ENCODE measurements at regions not wholly inside any gene's neighbourhood (a gene's known extent, or its start where the extent isn't known, plus 50 kb on each side); places are given as distances from the start of the nearest gene placed in this dataset.

- H3K27ac Mint-ChIP-seq (ENCODE audit: low read depth): no peak overlapping the region
- no peak overlapping the region for H3K4me3 Mint-ChIP-seq
- DNase-seq (ENCODE audit: low spot score in 2 of 2) (no peak), ATAC-seq (replicated peaks; ENCODE audit: extremely low read depth, poor library complexity, severe bottlenecking) (no peak)
- H3K9me3 Mint-ChIP-seq: no peaks in the 10 kb centered on the region
- H3K4me1 Mint-ChIP-seq: no peaks in the 10 kb centered on the region
- no peaks in the 10 kb centered on the region for H3K36me3 Mint-ChIP-seq (ENCODE audit: insufficient read depth)
- H3K27me3 Mint-ChIP-seq: peaks cover 57% of the 10 kb centered on the region
Observed at GRCh38 chr11:33569333-33569732, 131.3 kb downstream of the C11orf91 start.

- no peak for DNase-seq (ENCODE audit: low spot score in 2 of 2)
- Mint-ChIP-seq H3K9me3 (no peaks in the 10 kb centered on the region), H3K4me1 (no peaks in the 10 kb centered on the region), H3K4me3 (no peak overlapping the region), H3K27ac (ENCODE audit: low read depth) (no peak overlapping the region), H3K36me3 (ENCODE audit: insufficient read depth) (no peaks in the 10 kb centered on the region), H3K27me3 (peaks cover 57% of the 10 kb centered on the region)
- no peak for ATAC-seq (replicated peaks; ENCODE audit: extremely low read depth, poor library complexity, severe bottlenecking)
Observed at GRCh38 chr11:33567004-33567403, 133.6 kb downstream of the C11orf91 start.

GRCh38 chr11:33564856-33565453 is 135.7 kb downstream of the C11orf91 start:
- Mint-ChIP-seq H3K36me3 (ENCODE audit: insufficient read depth) (no peaks in the 10 kb centered on the region), H3K4me3 (no peak overlapping the region), H3K4me1 (no peaks in the 10 kb centered on the region), H3K9me3 (no peaks in the 10 kb centered on the region), H3K27ac (ENCODE audit: low read depth) (no peak overlapping the region), H3K27me3 (peaks cover 39% of the 10 kb centered on the region)
- ATAC-seq (replicated peaks; ENCODE audit: extremely low read depth, poor library complexity, severe bottlenecking) (no peak), DNase-seq (ENCODE audit: low spot score in 2 of 2) (no peak)

GRCh38 chr11:33560729-33561128 is 139.9 kb downstream of the C11orf91 start:
- H3K4me3 Mint-ChIP-seq: no peak overlapping the region
- H3K27ac Mint-ChIP-seq (ENCODE audit: low read depth): no peak overlapping the region
- H3K4me1 Mint-ChIP-seq: no peaks in the 10 kb centered on the region
- no peak for ATAC-seq (replicated peaks; ENCODE audit: extremely low read depth, poor library complexity, severe bottlenecking)
- peaks cover 23% of the 10 kb centered on the region for H3K27me3 Mint-ChIP-seq
- no peaks in the 10 kb centered on the region for H3K9me3 Mint-ChIP-seq
- no peaks in the 10 kb centered on the region for H3K36me3 Mint-ChIP-seq (ENCODE audit: insufficient read depth)
- DNase-seq (ENCODE audit: low spot score in 2 of 2): no peak

- Mint-ChIP-seq H3K4me3 (no peak overlapping the region), H3K9me3 (no peaks in the 10 kb centered on the region), H3K27me3 (peaks cover 34% of the 10 kb centered on the region), H3K36me3 (ENCODE audit: insufficient read depth) (no peaks in the 10 kb centered on the region), H3K27ac (ENCODE audit: low read depth) (no peak overlapping the region), H3K4me1 (no peaks in the 10 kb centered on the region)
- DNase-seq (ENCODE audit: low spot score in 2 of 2) (no peak), ATAC-seq (replicated peaks; ENCODE audit: extremely low read depth, poor library complexity, severe bottlenecking) (no peak)
Observed at GRCh38 chr11:33559567-33559966, 141.1 kb downstream of the C11orf91 start.

GRCh38 chr11:33558097-33558496 is 142.5 kb downstream of the C11orf91 start:
- no peaks in the 10 kb centered on the region for H3K36me3 Mint-ChIP-seq (ENCODE audit: insufficient read depth)
- H3K9me3 Mint-ChIP-seq: no peaks in the 10 kb centered on the region
- peaks cover 34% of the 10 kb centered on the region for H3K27me3 Mint-ChIP-seq
- H3K27ac Mint-ChIP-seq (ENCODE audit: low read depth): no peak overlapping the region
- DNase-seq (ENCODE audit: low spot score in 2 of 2) (no peak), ATAC-seq (replicated peaks; ENCODE audit: extremely low read depth, poor library complexity, severe bottlenecking) (no peak)
- no peak overlapping the region for H3K4me3 Mint-ChIP-seq
- no peaks in the 10 kb centered on the region for H3K4me1 Mint-ChIP-seq

- ATAC-seq (replicated peaks; ENCODE audit: extremely low read depth, poor library complexity, severe bottlenecking) (no peak), DNase-seq (ENCODE audit: low spot score in 2 of 2) (no peak)
- H3K9me3 Mint-ChIP-seq: no peaks in the 10 kb centered on the region
- H3K27ac Mint-ChIP-seq (ENCODE audit: low read depth): no peak overlapping the region
- peaks cover 34% of the 10 kb centered on the region for H3K27me3 Mint-ChIP-seq
- H3K36me3 Mint-ChIP-seq (ENCODE audit: insufficient read depth): no peaks in the 10 kb centered on the region
- no peaks in the 10 kb centered on the region for H3K4me1 Mint-ChIP-seq
- H3K4me3 Mint-ChIP-seq: no peak overlapping the region
Observed at GRCh38 chr11:33557201-33557600, 143.4 kb downstream of the C11orf91 start.

GRCh38 chr11:33554219-33554618 is 146.4 kb downstream of the C11orf91 start:
- Mint-ChIP-seq H3K4me3 (no peak overlapping the region), H3K27me3 (peaks cover 33% of the 10 kb centered on the region), H3K4me1 (no peaks in the 10 kb centered on the region), H3K27ac (ENCODE audit: low read depth) (no peak overlapping the region), H3K36me3 (ENCODE audit: insufficient read depth) (no peaks in the 10 kb centered on the region), H3K9me3 (no peaks in the 10 kb centered on the region)
- DNase-seq (ENCODE audit: low spot score in 2 of 2) (no peak), ATAC-seq (replicated peaks; ENCODE audit: extremely low read depth, poor library complexity, severe bottlenecking) (no peak)

- DNase-seq (ENCODE audit: low spot score in 2 of 2) (no peak), ATAC-seq (replicated peaks; ENCODE audit: extremely low read depth, poor library complexity, severe bottlenecking) (no peak)
- Mint-ChIP-seq H3K36me3 (ENCODE audit: insufficient read depth) (no peaks in the 10 kb centered on the region), H3K4me3 (no peak overlapping the region), H3K27me3 (peaks cover 34% of the 10 kb centered on the region), H3K9me3 (no peaks in the 10 kb centered on the region), H3K4me1 (no peaks in the 10 kb centered on the region), H3K27ac (ENCODE audit: low read depth) (no peak overlapping the region)
Observed at GRCh38 chr11:33553486-33553885, 147.1 kb downstream of the C11orf91 start.

- Mint-ChIP-seq H3K4me3 (no peak overlapping the region), H3K4me1 (no peaks in the 10 kb centered on the region), H3K9me3 (no peaks in the 10 kb centered on the region), H3K27me3 (peaks cover 34% of the 10 kb centered on the region), H3K27ac (ENCODE audit: low read depth) (no peak overlapping the region), H3K36me3 (ENCODE audit: insufficient read depth) (no peaks in the 10 kb centered on the region)
- no peak for ATAC-seq (replicated peaks; ENCODE audit: extremely low read depth, poor library complexity, severe bottlenecking)
- no peak for DNase-seq (ENCODE audit: low spot score in 2 of 2)
Observed at GRCh38 chr11:33552756-33553155, 147.9 kb downstream of the C11orf91 start.

- peaks cover 36% of the 10 kb centered on the region for H3K27me3 Mint-ChIP-seq
- H3K27ac Mint-ChIP-seq (ENCODE audit: low read depth): no peak overlapping the region
- H3K4me1 Mint-ChIP-seq: no peaks in the 10 kb centered on the region
- no peaks in the 10 kb centered on the region for H3K9me3 Mint-ChIP-seq
- no peak for ATAC-seq (replicated peaks; ENCODE audit: extremely low read depth, poor library complexity, severe bottlenecking)
- H3K36me3 Mint-ChIP-seq (ENCODE audit: insufficient read depth): no peaks in the 10 kb centered on the region
- H3K4me3 Mint-ChIP-seq: no peak overlapping the region
- no peak for DNase-seq (ENCODE audit: low spot score in 2 of 2)
Observed at GRCh38 chr11:33551051-33551450, 149.6 kb downstream of the C11orf91 start.

- ATAC-seq (replicated peaks; ENCODE audit: extremely low read depth, poor library complexity, severe bottlenecking) (no peak), DNase-seq (ENCODE audit: low spot score in 2 of 2) (no peak)
- Mint-ChIP-seq H3K36me3 (ENCODE audit: insufficient read depth) (no peaks in the 10 kb centered on the region), H3K4me3 (no peak overlapping the region), H3K4me1 (no peaks in the 10 kb centered on the region), H3K27ac (ENCODE audit: low read depth) (no peak overlapping the region), H3K27me3 (peaks cover 27% of the 10 kb centered on the region), H3K9me3 (no peaks in the 10 kb centered on the region)
Observed at GRCh38 chr11:33549483-33549882, 151.1 kb downstream of the C11orf91 start.

GRCh38 chr11:33545931-33546330 is 154.7 kb downstream of the C11orf91 start:
- no peak overlapping the region for H3K4me3 Mint-ChIP-seq
- no peak for DNase-seq (ENCODE audit: low spot score in 2 of 2)
- no peaks in the 10 kb centered on the region for H3K4me1 Mint-ChIP-seq
- no peaks in the 10 kb centered on the region for H3K9me3 Mint-ChIP-seq
- peaks cover 57% of the 10 kb centered on the region for H3K27me3 Mint-ChIP-seq
- no peaks in the 10 kb centered on the region for H3K36me3 Mint-ChIP-seq (ENCODE audit: insufficient read depth)
- no peak for ATAC-seq (replicated peaks; ENCODE audit: extremely low read depth, poor library complexity, severe bottlenecking)
- H3K27ac Mint-ChIP-seq (ENCODE audit: low read depth): no peak overlapping the region

All from central memory CD8-positive, alpha-beta T cell (primary cell).